RWPE2 (cell line): ENCODE measurements at regions not wholly inside any gene's neighbourhood (a gene's known extent, or its start where the extent isn't known, plus 50 kb on each side); places are given as distances from the start of the nearest gene placed in this dataset.

Experiments used
- ATAC-seq: fragments of 200-7000 bp; cut with Tn5 transposase; 3 replicates; pipeline ENCODE4 v1.9.1; 2021; ENCODE audit warnings: low read depth
- DNase-seq: peaks from one replicate; pipeline ENCODE4 v3.0.0-alpha.2; 2020; ENCODE audit warnings: low spot score
- H3K27ac ChIP-seq: fragments of 450-650 bp; 2 replicates; pipeline ENCODE4 v1.5.1; 2017; ENCODE audit warnings: mild to moderate bottlenecking; ENCODE audit not compliant: poor library complexity, severe bottlenecking
- H3K27me3 ChIP-seq: fragments of 250-450 bp; sonication (Bioruptor Pico); 2 replicates; pipeline ENCODE4 v1.5.1; 2021; ENCODE audit warnings: mild to moderate bottlenecking, moderate library complexity; ENCODE audit not compliant: insufficient read depth, poor library complexity, severe bottlenecking
- H3K36me3 ChIP-seq: fragments of 250-450 bp; sonication (Bioruptor Pico); 2 replicates; pipeline ENCODE4 v1.5.1; 2020; ENCODE audit warnings: low read depth, mild to moderate bottlenecking, moderate library complexity
- H3K4me1 ChIP-seq: fragments of 250-450 bp; sonication (Bioruptor Pico); 2 replicates; pipeline ENCODE4 v1.5.1; 2021; ENCODE audit warnings: mild to moderate bottlenecking, moderate library complexity; ENCODE audit not compliant: insufficient read depth, poor library complexity, severe bottlenecking
- H3K4me3 ChIP-seq: fragments of 250-450 bp; sonication (Bioruptor Pico); 2 replicates; pipeline ENCODE4 v1.5.1; 2021; ENCODE audit warnings: mild to moderate bottlenecking, moderate library complexity; ENCODE audit not compliant: severe bottlenecking
- H3K9me3 ChIP-seq: fragments of 250-450 bp; sonication (Bioruptor Pico); 2 replicates; pipeline ENCODE4 v1.5.1; 2021; ENCODE audit warnings: mild to moderate bottlenecking, moderate library complexity; ENCODE audit not compliant: severe bottlenecking
- TF ChIP-seq, protein P1 (sequence below): fragments of 450-650 bp; IDR thresholded peaks from one replicate; pipeline ENCODE4 v1.5.1; 2017; ENCODE audit warnings: mild to moderate bottlenecking, moderate library complexity; ENCODE audit not compliant: poor library complexity, severe bottlenecking

DNA sequence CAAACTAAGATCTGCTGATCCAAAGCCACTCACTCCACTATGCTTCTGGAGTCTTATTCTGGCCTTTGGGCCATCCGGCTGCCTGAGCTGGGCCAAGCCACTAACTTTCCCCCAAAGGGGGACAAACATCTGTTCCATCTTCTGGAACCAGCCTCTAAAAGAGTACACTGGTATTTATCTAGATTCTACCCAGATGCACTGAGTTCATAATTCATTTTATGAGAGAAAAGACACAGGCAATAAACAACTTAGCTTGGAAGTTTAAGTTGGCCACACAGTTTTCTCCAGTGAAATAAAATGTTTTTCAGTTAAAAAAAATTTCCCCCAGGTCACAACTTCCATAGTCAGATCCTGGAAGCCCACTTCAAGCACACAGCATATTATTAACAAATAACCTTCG, 80.1 kb upstream of the ARHGEF3 start:
- H3K4me3 ChIP-seq, result no peak overlapping the region
- no peak overlapping the region for H3K27ac ChIP-seq
- H3K9me3 ChIP-seq, result no peaks in the 10 kb centered on the region
- ATAC-seq (no peak), DNase-seq (no peak)
- TF ChIP-seq, protein P1, sequence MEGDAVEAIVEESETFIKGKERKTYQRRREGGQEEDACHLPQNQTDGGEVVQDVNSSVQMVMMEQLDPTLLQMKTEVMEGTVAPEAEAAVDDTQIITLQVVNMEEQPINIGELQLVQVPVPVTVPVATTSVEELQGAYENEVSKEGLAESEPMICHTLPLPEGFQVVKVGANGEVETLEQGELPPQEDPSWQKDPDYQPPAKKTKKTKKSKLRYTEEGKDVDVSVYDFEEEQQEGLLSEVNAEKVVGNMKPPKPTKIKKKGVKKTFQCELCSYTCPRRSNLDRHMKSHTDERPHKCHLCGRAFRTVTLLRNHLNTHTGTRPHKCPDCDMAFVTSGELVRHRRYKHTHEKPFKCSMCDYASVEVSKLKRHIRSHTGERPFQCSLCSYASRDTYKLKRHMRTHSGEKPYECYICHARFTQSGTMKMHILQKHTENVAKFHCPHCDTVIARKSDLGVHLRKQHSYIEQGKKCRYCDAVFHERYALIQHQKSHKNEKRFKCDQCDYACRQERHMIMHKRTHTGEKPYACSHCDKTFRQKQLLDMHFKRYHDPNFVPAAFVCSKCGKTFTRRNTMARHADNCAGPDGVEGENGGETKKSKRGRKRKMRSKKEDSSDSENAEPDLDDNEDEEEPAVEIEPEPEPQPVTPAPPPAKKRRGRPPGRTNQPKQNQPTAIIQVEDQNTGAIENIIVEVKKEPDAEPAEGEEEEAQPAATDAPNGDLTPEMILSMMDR, result no peak
- no peaks in the 10 kb centered on the region for H3K36me3 ChIP-seq
- H3K4me1 ChIP-seq, result peaks cover 4% of the 10 kb centered on the region
- H3K27me3 ChIP-seq, result no peaks in the 10 kb centered on the region

DNA sequence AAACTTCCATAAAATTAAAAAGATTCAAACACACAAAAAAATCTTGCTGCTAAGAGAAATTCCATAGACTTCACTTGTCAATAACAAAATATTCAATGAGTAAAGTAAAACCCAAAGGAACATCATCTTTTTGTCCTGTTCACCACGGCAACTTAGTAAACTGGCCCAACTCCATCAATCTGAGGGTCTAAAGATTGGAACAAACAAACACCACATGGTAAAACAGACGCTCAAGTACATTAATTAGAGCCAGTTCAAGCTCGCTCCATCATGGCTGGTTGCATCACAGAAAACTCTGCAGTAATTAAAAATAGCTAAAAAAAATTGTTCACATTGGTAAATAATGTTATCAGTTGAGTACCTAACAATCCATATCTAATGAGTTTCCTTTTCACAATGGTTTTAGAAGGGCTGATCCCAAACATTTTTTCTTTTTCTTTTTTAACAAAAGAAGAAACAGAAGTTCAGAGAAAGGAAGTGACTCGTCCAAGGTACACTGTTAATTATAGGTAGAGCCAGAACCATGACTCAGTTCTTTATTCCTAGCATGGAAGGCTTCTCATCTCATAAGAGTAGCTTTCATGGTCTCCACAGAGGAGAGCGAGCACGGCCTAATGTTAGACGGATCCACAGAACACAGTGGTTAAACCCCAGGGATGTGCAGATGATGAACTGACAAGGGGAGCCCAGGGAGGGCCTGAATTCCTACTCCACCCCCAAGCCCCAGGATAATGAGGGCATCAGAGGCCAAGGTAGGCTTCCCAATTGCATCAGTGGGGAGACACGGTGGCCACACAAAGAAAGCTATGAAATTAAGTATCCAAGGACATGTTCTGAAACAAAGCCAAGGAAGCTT, 79.2 kb upstream of the ARHGEF3 start:
- Histone ChIP-seq H3K4me1 (peaks cover 4% of the 10 kb centered on the region), H3K27me3 (no peaks in the 10 kb centered on the region), H3K36me3 (no peaks in the 10 kb centered on the region), H3K9me3 (no peaks in the 10 kb centered on the region), H3K4me3 (no peak overlapping the region), H3K27ac (peak overlapping the region; percentile 39)
- DNase-seq (no peak), ATAC-seq (peak; percentile 58)
- TF ChIP-seq, protein P1, result no peak

DNA sequence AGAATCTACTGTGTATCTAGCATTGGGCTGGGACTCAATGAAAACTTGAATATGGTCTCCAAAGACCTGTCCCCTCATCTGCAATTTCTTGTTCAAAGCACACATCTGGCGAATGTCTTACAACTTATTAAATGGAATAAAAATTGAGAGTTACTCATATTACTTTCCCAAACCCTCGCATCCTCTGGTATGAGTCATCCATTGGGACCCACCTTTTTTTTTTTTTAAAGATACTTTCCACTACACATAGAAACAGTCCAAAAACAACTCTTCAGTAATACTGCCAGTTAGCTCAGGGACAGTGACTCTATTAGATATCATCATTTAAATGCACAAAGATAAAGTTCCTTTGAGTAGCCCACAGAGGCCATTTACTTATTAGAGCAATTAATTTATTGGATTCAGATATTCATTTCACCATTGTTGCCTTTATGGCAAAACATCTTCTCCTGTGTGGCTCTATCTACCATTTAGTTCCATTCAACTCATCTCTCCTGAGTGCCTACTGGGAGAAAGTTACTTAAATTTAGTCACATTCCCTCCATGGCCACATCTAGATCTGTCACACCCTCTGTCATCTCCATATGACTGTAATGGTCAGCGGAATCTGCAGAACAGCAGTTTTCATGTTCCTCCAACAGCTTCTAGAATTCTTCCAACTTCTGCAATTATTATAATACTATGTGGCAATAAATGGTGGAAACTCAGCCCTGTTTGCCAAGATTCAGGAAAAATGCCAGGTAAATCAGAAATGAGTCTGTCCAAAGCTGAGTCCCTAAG, 77.9 kb upstream of the ARHGEF3 start:
- Histone ChIP-seq H3K36me3 (no peaks in the 10 kb centered on the region), H3K9me3 (no peaks in the 10 kb centered on the region), H3K4me1 (peaks cover 4% of the 10 kb centered on the region), H3K4me3 (no peak overlapping the region), H3K27ac (no peak overlapping the region), H3K27me3 (no peaks in the 10 kb centered on the region)
- no peak for DNase-seq
- TF ChIP-seq, protein P1, result no peak
- peak; percentile 46; the same call in 1 of the 3 replicates for ATAC-seq

DNA sequence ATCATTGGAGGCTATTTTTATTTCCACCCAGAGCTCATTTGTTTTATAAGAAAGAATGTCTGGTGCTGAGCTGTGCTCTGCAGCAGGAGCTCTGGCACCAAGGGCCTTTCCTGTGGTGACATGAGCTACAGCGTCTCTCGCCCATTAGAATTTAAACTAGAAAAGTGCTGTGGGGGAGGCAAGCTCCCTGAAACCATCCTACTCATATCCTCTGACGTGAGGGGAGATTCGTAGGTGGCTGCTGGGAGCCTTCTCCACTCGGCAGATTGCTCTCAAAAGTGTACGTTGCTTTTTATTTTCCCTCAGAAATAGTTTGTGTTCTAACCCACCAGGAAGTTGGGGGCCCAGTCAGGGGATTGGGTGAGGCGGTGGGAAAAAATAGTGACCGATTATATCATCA, 76.3 kb upstream of the ARHGEF3 start:
- no peak for DNase-seq
- H3K27me3 ChIP-seq, result no peaks in the 10 kb centered on the region

More for the DNA sequence above, 76.3 kb upstream of the ARHGEF3 start:
- TF ChIP-seq, protein P1, result no peak
- no peak for ATAC-seq
- Histone ChIP-seq H3K4me1 (peaks cover 4% of the 10 kb centered on the region), H3K4me3 (no peak overlapping the region), H3K9me3 (no peaks in the 10 kb centered on the region), H3K36me3 (no peaks in the 10 kb centered on the region), H3K27ac (no peak overlapping the region)
